MCF 10A (cell line): ENCODE measurements at regions not wholly inside any gene's neighbourhood (a gene's known extent, or its start where the extent isn't known, plus 50 kb on each side); places are given as distances from the start of the nearest gene placed in this dataset.

Source experiments
- BruUV-seq: library from RNA; stranded (reverse); fragments of 400-500 nt; replicated peaks from 2 replicates; lab custom pipeline; 2021; lab: Mats Ljungman, UMichigan
- CTCF ChIA-PET: fragments of 300-600 bp; sonication (Branson Sonifier 250); formaldehyde crosslinking; extraction: SDS; loops from one replicate; lab custom pipeline; 2021; ENCODE audit warnings: antibody characterized with exemption, inconsistent platforms; lab: Yijun Ruan, JAX
- POLR2A ChIA-PET: fragments of 300-600, 350-650 bp; sonication (Branson Sonifier 250); formaldehyde crosslinking; extraction: SDS; loops from one replicate; lab custom pipeline; 2020; ENCODE audit warnings: antibody characterized with exemption, inconsistent platforms; lab: Yijun Ruan, JAX
- DNase-seq: peaks from one replicate; pipeline ENCODE4 v3.0.0-alpha.2; 2018; ENCODE audit not compliant: unreplicated experiment
- H3K27ac Mint-ChIP-seq: one replicate; pipeline ENCODE4 v1.8.0; 2022; ENCODE audit warnings: mild to moderate bottlenecking, low read depth, mixed read lengths; ENCODE audit not compliant: unreplicated experiment
- H3K27me3 Mint-ChIP-seq: one replicate; pipeline ENCODE4 v1.8.0; 2022; ENCODE audit warnings: mixed read lengths; ENCODE audit not compliant: insufficient read depth, unreplicated experiment
- H3K36me3 Mint-ChIP-seq: one replicate; pipeline ENCODE4 v1.8.0; 2022; ENCODE audit warnings: mild to moderate bottlenecking, moderate library complexity, mixed read lengths; ENCODE audit not compliant: insufficient read depth, unreplicated experiment
- H3K4me1 Mint-ChIP-seq: one replicate; pipeline ENCODE4 v1.8.0; 2022; ENCODE audit warnings: mixed read lengths; ENCODE audit not compliant: insufficient read depth, unreplicated experiment
- H3K4me3 Mint-ChIP-seq: one replicate; pipeline ENCODE4 v1.8.0; 2022; ENCODE audit warnings: mild to moderate bottlenecking, moderate library complexity, mixed read lengths; ENCODE audit not compliant: unreplicated experiment
- H3K9me3 Mint-ChIP-seq: one replicate; pipeline ENCODE4 v1.8.0; 2022; ENCODE audit warnings: mixed read lengths; ENCODE audit not compliant: unreplicated experiment
- intact Hi-C: fragments of 100-400 bp; cut with micrococcal nuclease; formaldehyde crosslinking; loops from 2 replicates; pipeline ENCODE4 v1.14.1; 2022
- TF ChIP-seq, protein P1 (sequence below): fragments of 200-600 bp; IDR thresholded peaks from one replicate; pipeline ENCODE4 v1.8.0; 2022; ENCODE audit warnings: antibody characterized with exemption, mild to moderate bottlenecking; ENCODE audit not compliant: unreplicated experiment

DNA sequence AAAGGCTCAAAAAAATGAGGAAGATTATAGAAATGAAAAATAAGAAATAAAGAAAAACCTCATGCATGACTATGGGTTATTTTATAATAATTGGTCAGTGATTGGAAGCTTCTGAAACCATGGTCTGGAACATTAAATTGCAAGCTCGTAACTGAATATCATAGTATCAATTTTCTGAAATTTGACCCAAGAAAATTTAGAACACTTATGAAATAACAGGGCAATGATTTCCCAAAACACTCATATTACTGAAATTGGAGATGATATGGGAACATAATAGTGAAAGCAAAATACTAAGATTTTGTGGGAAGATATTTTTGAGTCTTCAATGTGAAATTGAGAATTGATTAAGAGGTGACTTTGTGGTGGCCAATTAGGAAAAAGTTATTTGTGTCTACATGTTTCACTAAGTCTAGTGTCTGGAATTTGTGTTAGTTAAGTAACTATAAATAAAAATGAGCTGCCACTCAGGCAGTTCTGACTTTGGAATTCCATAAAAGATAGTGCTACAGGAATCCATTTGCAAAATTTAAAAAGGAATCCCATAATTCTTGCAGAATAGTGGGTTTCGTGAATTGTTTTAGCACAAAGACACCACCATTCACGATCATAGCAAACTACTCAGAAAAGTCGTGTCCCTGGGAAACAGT lies 603.0 kb downstream of the LMO7 start:
- intact Hi-C loops, result no loop called here
- H3K36me3 Mint-ChIP-seq, result no peaks in the 10 kb centered on the region
- H3K27ac Mint-ChIP-seq, result no peak overlapping the region
- no peak for DNase-seq
- no peaks in the 10 kb centered on the region for H3K9me3 Mint-ChIP-seq
- no peaks in the 10 kb centered on the region for H3K4me1 Mint-ChIP-seq
- no TSS peak for BruUV-seq
- ChIA-PET CTCF (no interaction called here), POLR2A (no interaction called here)
- no peaks in the 10 kb centered on the region for H3K27me3 Mint-ChIP-seq
- no peak overlapping the region for H3K4me3 Mint-ChIP-seq
- TF ChIP-seq, protein P1, sequence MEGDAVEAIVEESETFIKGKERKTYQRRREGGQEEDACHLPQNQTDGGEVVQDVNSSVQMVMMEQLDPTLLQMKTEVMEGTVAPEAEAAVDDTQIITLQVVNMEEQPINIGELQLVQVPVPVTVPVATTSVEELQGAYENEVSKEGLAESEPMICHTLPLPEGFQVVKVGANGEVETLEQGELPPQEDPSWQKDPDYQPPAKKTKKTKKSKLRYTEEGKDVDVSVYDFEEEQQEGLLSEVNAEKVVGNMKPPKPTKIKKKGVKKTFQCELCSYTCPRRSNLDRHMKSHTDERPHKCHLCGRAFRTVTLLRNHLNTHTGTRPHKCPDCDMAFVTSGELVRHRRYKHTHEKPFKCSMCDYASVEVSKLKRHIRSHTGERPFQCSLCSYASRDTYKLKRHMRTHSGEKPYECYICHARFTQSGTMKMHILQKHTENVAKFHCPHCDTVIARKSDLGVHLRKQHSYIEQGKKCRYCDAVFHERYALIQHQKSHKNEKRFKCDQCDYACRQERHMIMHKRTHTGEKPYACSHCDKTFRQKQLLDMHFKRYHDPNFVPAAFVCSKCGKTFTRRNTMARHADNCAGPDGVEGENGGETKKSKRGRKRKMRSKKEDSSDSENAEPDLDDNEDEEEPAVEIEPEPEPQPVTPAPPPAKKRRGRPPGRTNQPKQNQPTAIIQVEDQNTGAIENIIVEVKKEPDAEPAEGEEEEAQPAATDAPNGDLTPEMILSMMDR, result no peak

DNA sequence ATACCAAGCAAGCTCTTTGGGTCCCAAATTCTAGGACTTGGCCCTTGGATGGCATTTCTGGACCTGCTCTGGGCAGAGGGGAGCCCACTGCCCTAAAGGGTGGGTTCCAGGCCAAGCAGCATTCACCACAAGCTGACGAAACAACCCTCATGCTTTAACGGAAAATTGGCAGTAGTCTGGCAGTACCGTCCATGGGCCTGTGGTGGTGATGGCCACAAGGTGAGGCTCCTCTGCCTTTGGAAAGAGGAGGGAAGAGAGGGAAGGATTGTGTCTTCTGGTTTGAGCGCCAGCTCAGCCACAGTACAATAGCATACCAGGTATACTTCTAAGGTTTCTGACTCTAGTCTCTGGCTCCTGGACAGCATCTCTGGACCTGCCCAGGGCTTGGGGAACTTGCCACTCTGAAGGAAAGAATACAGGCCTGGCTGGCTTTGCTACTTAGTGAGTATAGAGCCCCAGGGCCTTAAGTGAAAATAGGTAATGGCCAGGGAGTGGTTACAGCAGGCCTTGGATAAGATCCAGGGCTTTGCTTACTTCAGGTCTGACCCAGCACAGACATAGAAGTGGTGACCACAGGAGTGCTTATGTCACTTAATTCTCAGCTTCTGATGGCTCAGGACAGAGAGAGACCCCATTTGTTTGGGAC lies 595.5 kb downstream of the LMO7 start:
- ChIA-PET POLR2A (no interaction called here), CTCF (no interaction called here)
- H3K36me3 Mint-ChIP-seq, result no peaks in the 10 kb centered on the region
- no peaks in the 10 kb centered on the region for H3K4me1 Mint-ChIP-seq
- TF ChIP-seq, protein P1, result no peak
- intact Hi-C loops, result no loop called here
- BruUV-seq, result no TSS peak
- no peak overlapping the region for H3K27ac Mint-ChIP-seq
- no peak overlapping the region for H3K4me3 Mint-ChIP-seq
- H3K27me3 Mint-ChIP-seq, result no peaks in the 10 kb centered on the region
- peak; percentile 21 for DNase-seq
- H3K9me3 Mint-ChIP-seq, result no peaks in the 10 kb centered on the region

DNA sequence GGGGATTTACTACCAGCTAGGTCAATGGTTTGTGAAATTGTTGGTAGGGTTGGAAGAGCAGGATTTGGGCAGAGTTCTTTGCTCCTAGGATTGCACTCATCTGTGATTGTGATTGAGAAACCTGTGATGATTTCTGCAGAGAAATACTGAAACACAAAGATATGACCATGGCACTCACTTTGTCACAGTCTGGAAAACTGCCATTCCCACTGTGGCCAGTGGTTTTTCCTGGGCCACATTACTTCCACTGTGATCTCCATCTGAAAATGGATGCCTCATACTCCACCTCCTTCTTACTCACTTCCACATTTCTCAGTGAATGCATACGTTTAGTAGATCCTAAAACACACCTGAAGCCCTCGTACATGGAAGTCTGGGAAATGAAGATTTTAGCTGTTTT lies 593.2 kb downstream of the LMO7 start:
- Mint-ChIP-seq H3K9me3 (peaks cover 9% of the 10 kb centered on the region), H3K4me1 (no peaks in the 10 kb centered on the region), H3K36me3 (no peaks in the 10 kb centered on the region), H3K27me3 (no peaks in the 10 kb centered on the region), H3K27ac (no peak overlapping the region), H3K4me3 (no peak overlapping the region)
- DNase-seq, result no peak
- ChIA-PET POLR2A (no interaction called here), CTCF (no interaction called here)
- no TSS peak for BruUV-seq
- TF ChIP-seq, protein P1, result no peak
- intact Hi-C loops, result no loop called here

DNA sequence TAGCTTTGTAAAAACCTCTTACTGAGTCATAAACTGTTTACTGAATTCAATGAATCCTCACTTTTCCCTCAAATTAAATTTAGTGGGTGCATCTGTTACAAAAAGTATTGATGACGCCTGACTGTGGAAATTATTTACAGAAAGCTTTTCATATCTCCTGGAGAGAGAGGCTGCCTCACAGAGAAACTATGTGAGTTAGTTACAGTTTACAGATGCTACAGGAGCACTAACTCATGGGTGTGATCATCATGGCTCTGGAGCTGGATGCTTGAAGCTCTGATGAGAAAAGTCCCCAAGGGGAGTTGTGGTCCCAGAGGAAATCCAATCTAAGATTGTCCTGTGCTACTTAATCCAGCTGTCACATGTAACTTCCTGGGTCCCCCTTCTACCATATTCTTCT lies 590.8 kb downstream of the LMO7 start:
- intact Hi-C loops, result no loop called here
- BruUV-seq, result no TSS peak
- POLR2A ChIA-PET, result no interaction called here

More for the DNA sequence above, 590.8 kb downstream of the LMO7 start:
- no peaks in the 10 kb centered on the region for H3K36me3 Mint-ChIP-seq
- CTCF ChIA-PET, result interaction anchor here (1.4 kb wide), 1 partner anchor 78 kb away, joined by 3 read pairs; no protein-coding TSS in a partner anchor
- no peak overlapping the region for H3K27ac Mint-ChIP-seq
- DNase-seq, result no peak
- no peak overlapping the region for H3K4me3 Mint-ChIP-seq
- H3K27me3 Mint-ChIP-seq, result no peaks in the 10 kb centered on the region
- no peaks in the 10 kb centered on the region for H3K4me1 Mint-ChIP-seq
- TF ChIP-seq, protein P1, result no peak
- peaks cover 9% of the 10 kb centered on the region for H3K9me3 Mint-ChIP-seq
